ENCODE measurements at regions not wholly inside any gene's neighbourhood (a gene's known extent, or its start where the extent isn't known, plus 50 kb on each side); places are given as distances from the start of the nearest gene placed in this dataset.

DNA sequence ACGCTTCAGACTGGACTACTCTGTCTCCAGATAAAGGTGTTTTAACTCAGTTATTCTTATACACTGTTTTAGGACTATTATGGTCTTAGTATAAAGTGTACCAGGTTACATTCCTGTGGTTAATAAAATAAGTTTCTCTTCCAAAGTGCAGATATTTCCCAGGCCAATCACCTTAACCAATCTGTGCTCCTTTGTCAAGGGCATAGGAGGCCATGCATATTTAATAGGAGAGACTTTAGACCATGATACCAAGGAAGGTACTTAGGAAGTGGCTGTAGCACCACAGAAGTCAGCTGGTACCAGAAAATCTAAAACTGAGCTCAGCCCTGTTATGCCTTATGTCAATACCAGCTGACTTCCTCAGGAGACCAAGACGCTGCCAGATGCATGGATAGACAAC lies 226.5 kb upstream of the TMEM72 start:
- TF ChIP-seq CTCF (IDR thresholded peaks at IDR 0.05) (no peak), POLR2A (IDR thresholded peaks at IDR 0.05) (no peak)

All from vagina (tissue), 2 donors.